ENCODE measurements at regions not wholly inside any gene's neighbourhood (a gene's known extent, or its start where the extent isn't known, plus 50 kb on each side); places are given as distances from the start of the nearest gene placed in this dataset.

GRCh38 chr12:92630968-92631367 lies 71.8 kb upstream of the PLEKHG7 start:
- Histone ChIP-seq H3K9me3 (ENCODE audit: control insufficient read depth, low read length) (no peaks in the 10 kb centered on the region), H3K23ac (ENCODE audit: low read length in 2 of 2) (no peak overlapping the region), H4K8ac (ENCODE audit: low read length) (no peak overlapping the region), H2AK5ac (ENCODE audit: low read length, severe bottlenecking) (no peak overlapping the region), H3K4me3 (ENCODE audit: insufficient read depth in 1 of 2, low read depth in 1 of 2, low read length in 2 of 2) (no peak overlapping the region), H3K4me1 (ENCODE audit: control insufficient read depth, insufficient read depth, low read depth, low read length) (peaks cover 6% of the 10 kb centered on the region), H3K4me2 (ENCODE audit: low read length, poor library complexity, severe bottlenecking) (no peak overlapping the region), H4K91ac (ENCODE audit: low read length) (no peak overlapping the region), H3K18ac (ENCODE audit: low read depth in 1 of 2, low read length in 2 of 2) (no peak overlapping the region), H3K27ac (ENCODE audit: low read length, poor library complexity, severe bottlenecking) (no peak overlapping the region), H2BK12ac (ENCODE audit: low read length in 2 of 2) (no peak overlapping the region), H3K27me3 (ENCODE audit: control insufficient read depth in 1 of 2, insufficient read depth in 1 of 2, low read length in 2 of 2) (no peaks in the 10 kb centered on the region), H3K36me3 (ENCODE audit: control insufficient read depth in 1 of 2, insufficient read depth in 2 of 2, low read depth in 1 of 2, low read length in 2 of 2) (no peaks in the 10 kb centered on the region), H2BK120ac (ENCODE audit: low read depth, low read length) (no peak overlapping the region), H3K4ac (ENCODE audit: low read depth in 1 of 2, low read length in 2 of 2) (no peak overlapping the region), H2BK5ac (ENCODE audit: low read depth, low read length, poor library complexity, severe bottlenecking) (no peak overlapping the region), H3K14ac (ENCODE audit: low read length in 2 of 2) (no peak overlapping the region), H3K79me1 (replicated peaks; ENCODE audit: low read length, poor library complexity, severe bottlenecking) (no peaks in the 10 kb centered on the region), H2BK15ac (ENCODE audit: low read depth, poor library complexity, severe bottlenecking) (no peak overlapping the region), H3K9ac (ENCODE audit: low read length) (no peak overlapping the region), H2AFZ (ENCODE audit: low read depth, low read length) (no peak overlapping the region)
- DNase-seq: no peak
- WGBS: 94% methylated on average over 4 of the region's 6 CpGs

DNA sequence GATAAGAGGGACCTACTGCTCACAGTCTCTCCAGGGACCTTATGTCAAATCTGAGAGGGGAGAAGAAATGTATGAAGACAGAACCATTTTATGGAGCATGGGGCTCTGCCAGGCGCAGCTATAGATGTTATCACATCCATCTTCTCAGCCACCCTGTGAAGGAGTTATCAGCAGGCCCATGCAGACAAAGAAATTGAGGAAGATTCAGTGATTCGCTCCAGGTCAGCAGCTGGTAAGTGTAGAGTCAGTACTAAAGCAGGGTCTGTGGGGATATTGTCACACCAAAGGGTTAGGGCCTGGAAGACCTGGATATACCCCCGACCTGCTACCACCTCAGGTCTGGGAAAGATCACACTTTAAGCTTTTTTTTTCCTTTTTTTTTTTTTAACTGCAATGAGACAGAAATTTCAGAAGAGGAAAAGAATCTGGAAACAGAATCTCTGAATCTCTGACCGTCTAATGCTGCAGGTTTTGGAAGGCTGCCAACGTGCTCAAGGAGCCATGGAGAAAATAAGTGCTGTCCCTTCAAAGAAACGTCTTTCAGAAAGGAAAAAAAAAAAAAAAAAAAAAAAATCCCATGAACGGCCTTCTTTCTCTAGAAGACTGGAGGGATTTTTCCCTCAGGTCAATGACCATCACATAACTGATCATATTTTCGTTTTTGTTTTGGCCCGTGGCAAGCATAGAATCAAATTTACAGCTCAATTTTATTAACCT lies 73.3 kb upstream of the PLEKHG7 start:
- H3K27me3 ChIP-seq (ENCODE audit: control insufficient read depth in 1 of 2, insufficient read depth in 1 of 2, low read length in 2 of 2): no peaks in the 10 kb centered on the region
- no peaks in the 10 kb centered on the region for H3K36me3 ChIP-seq (ENCODE audit: control insufficient read depth in 1 of 2, insufficient read depth in 2 of 2, low read depth in 1 of 2, low read length in 2 of 2)
- peak overlapping the region in 1 of 2 experiments; percentile 45 for H3K4ac ChIP-seq (ENCODE audit: low read depth in 1 of 2, low read length in 2 of 2)
- peak overlapping the region; percentile 86 to 87 for H3K18ac ChIP-seq (ENCODE audit: low read depth in 1 of 2, low read length in 2 of 2)
- no peak overlapping the region for H3K4me2 ChIP-seq (ENCODE audit: low read length, poor library complexity, severe bottlenecking)
- peak; percentile 74 for DNase-seq
- 29% methylated on average over 8 of the region's 9 CpGs for WGBS
- H3K9me3 ChIP-seq (ENCODE audit: control insufficient read depth, low read length): no peaks in the 10 kb centered on the region
- H3K27ac ChIP-seq (ENCODE audit: low read length, poor library complexity, severe bottlenecking): peak overlapping the region; percentile 84
- H2AK5ac ChIP-seq (ENCODE audit: low read length, severe bottlenecking): peak overlapping the region; percentile 84
- no peak overlapping the region for H3K4me3 ChIP-seq (ENCODE audit: insufficient read depth in 1 of 2, low read depth in 1 of 2, low read length in 2 of 2)
- no peak overlapping the region for H2BK120ac ChIP-seq (ENCODE audit: low read depth, low read length)
- no peak overlapping the region for H3K23ac ChIP-seq (ENCODE audit: low read length in 2 of 2)
- no peak overlapping the region for H4K91ac ChIP-seq (ENCODE audit: low read length)
- no peak overlapping the region for H3K9ac ChIP-seq (ENCODE audit: low read length)
- no peak overlapping the region for H4K8ac ChIP-seq (ENCODE audit: low read length)
- H2AFZ ChIP-seq (ENCODE audit: low read depth, low read length): no peak overlapping the region
- H2BK5ac ChIP-seq (ENCODE audit: low read depth, low read length, poor library complexity, severe bottlenecking): no peak overlapping the region
- H3K79me1 ChIP-seq (replicated peaks; ENCODE audit: low read length, poor library complexity, severe bottlenecking): no peaks in the 10 kb centered on the region
- peaks cover 6% of the 10 kb centered on the region for H3K4me1 ChIP-seq (ENCODE audit: control insufficient read depth, insufficient read depth, low read depth, low read length)
- H2BK15ac ChIP-seq (ENCODE audit: low read depth, poor library complexity, severe bottlenecking): no peak overlapping the region
- peak overlapping the region; percentile 29 to 33 for H2BK12ac ChIP-seq (ENCODE audit: low read length in 2 of 2)
- no peak overlapping the region for H3K14ac ChIP-seq (ENCODE audit: low read length in 2 of 2)

DNA sequence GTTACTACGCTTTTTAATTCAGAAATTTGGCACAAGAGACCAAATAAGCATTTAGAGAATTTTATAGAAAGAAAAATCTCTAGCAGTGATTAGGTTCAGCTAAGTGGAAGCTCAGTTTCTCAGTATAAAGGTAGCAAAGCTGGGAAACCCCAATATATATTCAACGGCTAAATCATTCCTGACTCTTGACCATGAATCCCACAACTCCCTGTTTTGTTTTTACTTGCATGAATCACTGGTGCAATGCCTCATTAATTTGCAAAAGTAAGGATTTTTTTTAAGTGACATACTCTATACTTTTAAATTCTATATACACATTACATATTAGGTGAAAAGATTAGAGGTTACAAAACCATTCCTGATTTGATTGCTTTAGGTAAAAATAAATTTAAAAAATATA lies 74.3 kb upstream of the PLEKHG7 start:
- Histone ChIP-seq H3K14ac (ENCODE audit: low read length in 2 of 2) (no peak overlapping the region), H2BK12ac (ENCODE audit: low read length in 2 of 2) (no peak overlapping the region), H2AK5ac (ENCODE audit: low read length, severe bottlenecking) (no peak overlapping the region), H4K8ac (ENCODE audit: low read length) (no peak overlapping the region), H3K9me3 (ENCODE audit: control insufficient read depth, low read length) (no peaks in the 10 kb centered on the region), H4K91ac (ENCODE audit: low read length) (no peak overlapping the region), H3K4ac (ENCODE audit: low read depth in 1 of 2, low read length in 2 of 2) (no peak overlapping the region), H3K27me3 (ENCODE audit: control insufficient read depth in 1 of 2, insufficient read depth in 1 of 2, low read length in 2 of 2) (no peaks in the 10 kb centered on the region), H3K4me2 (ENCODE audit: low read length, poor library complexity, severe bottlenecking) (no peak overlapping the region), H2BK5ac (ENCODE audit: low read depth, low read length, poor library complexity, severe bottlenecking) (no peak overlapping the region), H3K18ac (ENCODE audit: low read depth in 1 of 2, low read length in 2 of 2) (no peak overlapping the region), H3K36me3 (ENCODE audit: control insufficient read depth in 1 of 2, insufficient read depth in 2 of 2, low read depth in 1 of 2, low read length in 2 of 2) (no peaks in the 10 kb centered on the region), H3K79me1 (replicated peaks; ENCODE audit: low read length, poor library complexity, severe bottlenecking) (no peaks in the 10 kb centered on the region), H3K4me3 (ENCODE audit: insufficient read depth in 1 of 2, low read depth in 1 of 2, low read length in 2 of 2) (no peak overlapping the region), H3K23ac (ENCODE audit: low read length in 2 of 2) (no peak overlapping the region), H2BK15ac (ENCODE audit: low read depth, poor library complexity, severe bottlenecking) (no peak overlapping the region), H2AFZ (ENCODE audit: low read depth, low read length) (no peak overlapping the region), H3K27ac (ENCODE audit: low read length, poor library complexity, severe bottlenecking) (peak overlapping the region; percentile 57), H3K9ac (ENCODE audit: low read length) (no peak overlapping the region), H3K4me1 (ENCODE audit: control insufficient read depth, insufficient read depth, low read depth, low read length) (peaks cover 6% of the 10 kb centered on the region), H2BK120ac (ENCODE audit: low read depth, low read length) (no peak overlapping the region)
- WGBS: 40% methylated on average over 1 of the region's 2 CpGs
- DNase-seq: no peak

DNA sequence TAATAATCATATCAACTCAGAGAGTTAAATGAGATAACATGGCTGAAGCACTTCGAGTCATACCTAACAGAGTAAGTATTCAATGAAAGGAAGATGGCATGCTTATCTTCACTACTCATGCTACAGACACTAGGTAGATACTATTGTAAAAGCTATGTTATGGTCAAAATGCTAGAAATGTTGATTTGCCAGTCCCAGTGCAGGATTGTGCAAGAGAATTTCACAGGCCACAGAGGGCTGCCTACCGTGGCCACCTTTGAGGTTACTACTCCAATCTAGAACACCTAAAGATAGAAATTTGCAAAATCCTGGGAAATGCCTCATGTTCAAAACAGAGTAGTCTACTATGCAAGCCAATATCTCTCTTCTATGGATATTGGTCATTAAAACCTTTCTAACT lies 75.3 kb upstream of the PLEKHG7 start:
- H3K4ac ChIP-seq (ENCODE audit: low read depth in 1 of 2, low read length in 2 of 2): no peak overlapping the region
- H3K14ac ChIP-seq (ENCODE audit: low read length in 2 of 2): no peak overlapping the region
- no peak for DNase-seq
- H4K8ac ChIP-seq (ENCODE audit: low read length): no peak overlapping the region
- no peak overlapping the region for H3K4me3 ChIP-seq (ENCODE audit: insufficient read depth in 1 of 2, low read depth in 1 of 2, low read length in 2 of 2)
- no peaks in the 10 kb centered on the region for H3K9me3 ChIP-seq (ENCODE audit: control insufficient read depth, low read length)
- no peak overlapping the region for H3K9ac ChIP-seq (ENCODE audit: low read length)
- no peaks in the 10 kb centered on the region for H3K36me3 ChIP-seq (ENCODE audit: control insufficient read depth in 1 of 2, insufficient read depth in 2 of 2, low read depth in 1 of 2, low read length in 2 of 2)
- no peak overlapping the region for H3K18ac ChIP-seq (ENCODE audit: low read depth in 1 of 2, low read length in 2 of 2)
- H4K91ac ChIP-seq (ENCODE audit: low read length): no peak overlapping the region
- no peak overlapping the region for H3K23ac ChIP-seq (ENCODE audit: low read length in 2 of 2)
- H2BK12ac ChIP-seq (ENCODE audit: low read length in 2 of 2): no peak overlapping the region
- no peak overlapping the region for H2AFZ ChIP-seq (ENCODE audit: low read depth, low read length)
- no peak overlapping the region for H2BK120ac ChIP-seq (ENCODE audit: low read depth, low read length)
- H2BK15ac ChIP-seq (ENCODE audit: low read depth, poor library complexity, severe bottlenecking): no peak overlapping the region
- no peaks in the 10 kb centered on the region for H3K79me1 ChIP-seq (replicated peaks; ENCODE audit: low read length, poor library complexity, severe bottlenecking)
- no peak overlapping the region for H2BK5ac ChIP-seq (ENCODE audit: low read depth, low read length, poor library complexity, severe bottlenecking)
- H3K27me3 ChIP-seq (ENCODE audit: control insufficient read depth in 1 of 2, insufficient read depth in 1 of 2, low read length in 2 of 2): no peaks in the 10 kb centered on the region
- no peak overlapping the region for H2AK5ac ChIP-seq (ENCODE audit: low read length, severe bottlenecking)
- no peak overlapping the region for H3K4me2 ChIP-seq (ENCODE audit: low read length, poor library complexity, severe bottlenecking)
- WGBS: 100% methylated on average over 1 of the region's 2 CpGs
- H3K4me1 ChIP-seq (ENCODE audit: control insufficient read depth, insufficient read depth, low read depth, low read length): peaks cover 6% of the 10 kb centered on the region
- H3K27ac ChIP-seq (ENCODE audit: low read length, poor library complexity, severe bottlenecking): no peak overlapping the region

All from mesenchymal stem cell (in vitro differentiated cells and primary cell).